Thyroid gland (tissue), 4 donors: ENCODE measurements at regions not wholly inside any gene's neighbourhood (a gene's known extent, or its start where the extent isn't known, plus 50 kb on each side); places are given as distances from the start of the nearest gene placed in this dataset.

Source experiments
- POLR2A ChIP-seq, 2 donors: fragments of 450-650 bp; IDR thresholded peaks; one replicate each; pipeline ENCODE4 v1.6.1; 2017; ENCODE audit warnings: antibody characterized with exemption in 2 of 2, mild to moderate bottlenecking in 2 of 2, moderate library complexity in 1 of 2
- TF ChIP-seq, protein P1 (sequence below), 6 experiments: fragments of 200-600 bp in 3 of 6; fragments of 450-650 bp in 3 of 6; sonication (generic) in 3 of 6; IDR thresholded peaks; one replicate each; pipeline ENCODE4 v1.5.1; 2016 to 2019; ENCODE audit warnings: antibody characterized with exemption in 6 of 6, mild to moderate bottlenecking in 2 of 6, inconsistent platforms in 1 of 6, moderate library complexity in 1 of 6

DNA sequence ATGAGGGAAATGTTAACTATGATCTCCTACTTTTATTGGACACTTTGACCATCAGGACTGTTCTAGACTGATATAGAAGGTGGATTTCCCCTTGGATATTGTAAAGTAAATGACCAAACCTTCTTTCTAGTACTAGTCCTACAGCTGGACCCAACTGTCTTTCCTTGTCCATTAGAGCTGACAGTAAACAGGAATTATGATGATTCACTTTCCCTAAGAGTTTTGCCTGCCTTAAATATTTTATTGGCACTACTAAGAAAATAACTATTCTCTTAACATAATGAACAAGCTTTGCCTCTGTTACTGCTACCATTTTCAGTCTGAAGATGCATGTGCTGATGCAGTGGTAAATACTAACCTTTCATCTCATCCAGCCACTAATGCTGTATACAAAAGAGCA lies 915.4 kb downstream of the CENPC start:
- TF ChIP-seq, protein P1, sequence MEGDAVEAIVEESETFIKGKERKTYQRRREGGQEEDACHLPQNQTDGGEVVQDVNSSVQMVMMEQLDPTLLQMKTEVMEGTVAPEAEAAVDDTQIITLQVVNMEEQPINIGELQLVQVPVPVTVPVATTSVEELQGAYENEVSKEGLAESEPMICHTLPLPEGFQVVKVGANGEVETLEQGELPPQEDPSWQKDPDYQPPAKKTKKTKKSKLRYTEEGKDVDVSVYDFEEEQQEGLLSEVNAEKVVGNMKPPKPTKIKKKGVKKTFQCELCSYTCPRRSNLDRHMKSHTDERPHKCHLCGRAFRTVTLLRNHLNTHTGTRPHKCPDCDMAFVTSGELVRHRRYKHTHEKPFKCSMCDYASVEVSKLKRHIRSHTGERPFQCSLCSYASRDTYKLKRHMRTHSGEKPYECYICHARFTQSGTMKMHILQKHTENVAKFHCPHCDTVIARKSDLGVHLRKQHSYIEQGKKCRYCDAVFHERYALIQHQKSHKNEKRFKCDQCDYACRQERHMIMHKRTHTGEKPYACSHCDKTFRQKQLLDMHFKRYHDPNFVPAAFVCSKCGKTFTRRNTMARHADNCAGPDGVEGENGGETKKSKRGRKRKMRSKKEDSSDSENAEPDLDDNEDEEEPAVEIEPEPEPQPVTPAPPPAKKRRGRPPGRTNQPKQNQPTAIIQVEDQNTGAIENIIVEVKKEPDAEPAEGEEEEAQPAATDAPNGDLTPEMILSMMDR (IDR thresholded peaks at IDR 0.05): no peak
- no peak for TF ChIP-seq POLR2A (IDR thresholded peaks at IDR 0.05)
